Kasumi-1 (cell line): ENCODE measurements at regions not wholly inside any gene's neighbourhood (a gene's known extent, or its start where the extent isn't known, plus 50 kb on each side); places are given as distances from the start of the nearest gene placed in this dataset.
A peak's percentile ranks its signal among the peaks of the same experiment; 100 is the strongest.
"Not testable (repeated sequence)": the region's sequence is repeated elsewhere in the genome, so short reads cannot be mapped to it uniquely, and the experiment has no call there.

Experiments used
- DNase-seq, 2 experiments: peaks; one replicate each; lab custom pipeline; 2025; lab: John Stamatoyannopoulos, UW

DNA sequence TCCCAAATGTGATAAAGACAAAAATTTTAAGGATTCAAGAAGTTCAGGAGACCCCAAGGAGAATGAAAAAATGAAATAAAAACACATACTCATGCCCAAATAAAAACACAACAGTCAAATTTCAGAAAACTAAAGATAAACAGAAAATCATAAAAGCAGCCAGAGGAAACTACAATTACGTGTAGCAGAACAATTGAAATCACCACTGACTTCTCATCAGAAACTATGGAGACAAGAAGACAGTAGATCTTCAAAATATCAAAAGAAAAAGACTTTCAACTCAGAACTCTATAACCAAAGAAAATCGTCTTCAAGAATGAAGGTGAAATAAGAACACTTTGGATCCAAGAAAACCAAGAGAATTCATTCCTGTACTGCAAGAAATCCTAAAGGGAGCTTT is 54.9 kb downstream of the DIO3 start:
- no peak for DNase-seq

DNA sequence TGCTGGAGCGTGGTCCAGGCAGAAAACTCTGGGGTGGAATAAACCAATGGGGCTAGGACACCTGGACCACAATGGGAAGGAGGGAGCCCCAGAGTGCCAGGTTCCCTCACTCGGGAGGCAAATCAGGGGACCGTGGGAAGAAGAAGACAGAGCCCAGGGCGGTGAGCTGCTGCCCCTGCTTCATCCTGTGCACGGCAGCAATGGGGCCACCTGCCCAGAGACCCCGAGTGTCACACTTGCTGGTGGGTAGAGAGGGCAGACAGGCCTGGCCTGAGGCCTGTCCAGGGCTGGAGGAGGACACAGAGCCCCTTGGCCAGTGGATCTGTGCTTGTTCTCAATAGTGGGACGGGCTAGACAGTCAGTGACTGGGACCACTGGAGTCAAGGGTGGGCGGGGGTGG is 58.2 kb downstream of the DIO3 start:
- no peak for DNase-seq

DNA sequence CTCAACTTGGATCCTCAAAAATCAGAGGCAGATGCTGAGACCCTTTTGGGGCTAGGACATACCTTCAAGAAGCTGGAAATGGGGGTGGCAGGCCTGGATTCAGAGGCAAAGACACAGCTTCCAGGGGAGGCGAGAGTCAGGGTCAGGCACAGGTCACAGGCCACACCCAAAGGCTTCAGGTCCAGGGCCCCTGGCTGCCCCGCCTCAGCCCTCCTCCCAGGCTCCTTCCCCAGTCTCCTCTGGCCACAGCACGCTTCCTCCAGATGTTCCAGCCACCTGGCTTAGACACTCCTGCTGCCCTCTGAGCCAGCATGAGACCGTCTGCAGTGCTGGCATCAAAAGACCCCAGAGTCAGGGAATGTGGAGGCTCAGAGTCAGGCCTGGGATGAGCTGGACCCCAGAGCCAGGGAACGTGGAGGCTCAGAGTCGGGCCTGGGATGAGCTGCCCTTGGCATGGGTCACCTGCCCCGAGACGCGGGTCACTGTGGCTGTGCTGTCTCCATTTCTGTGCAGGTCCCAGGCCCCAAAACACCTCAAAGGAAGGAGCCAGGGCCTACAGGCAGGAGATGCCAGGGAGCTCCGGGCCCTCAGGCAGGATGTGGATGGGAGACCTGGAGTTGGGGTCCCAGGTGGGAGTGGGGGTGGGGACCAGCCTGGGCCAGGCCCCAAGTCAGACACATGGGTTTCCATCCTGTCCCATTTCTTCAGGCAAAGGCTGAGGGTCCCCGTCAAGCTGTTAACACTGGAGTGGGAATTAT is 58.9 kb downstream of the DIO3 start:
- no peak for DNase-seq

DNA sequence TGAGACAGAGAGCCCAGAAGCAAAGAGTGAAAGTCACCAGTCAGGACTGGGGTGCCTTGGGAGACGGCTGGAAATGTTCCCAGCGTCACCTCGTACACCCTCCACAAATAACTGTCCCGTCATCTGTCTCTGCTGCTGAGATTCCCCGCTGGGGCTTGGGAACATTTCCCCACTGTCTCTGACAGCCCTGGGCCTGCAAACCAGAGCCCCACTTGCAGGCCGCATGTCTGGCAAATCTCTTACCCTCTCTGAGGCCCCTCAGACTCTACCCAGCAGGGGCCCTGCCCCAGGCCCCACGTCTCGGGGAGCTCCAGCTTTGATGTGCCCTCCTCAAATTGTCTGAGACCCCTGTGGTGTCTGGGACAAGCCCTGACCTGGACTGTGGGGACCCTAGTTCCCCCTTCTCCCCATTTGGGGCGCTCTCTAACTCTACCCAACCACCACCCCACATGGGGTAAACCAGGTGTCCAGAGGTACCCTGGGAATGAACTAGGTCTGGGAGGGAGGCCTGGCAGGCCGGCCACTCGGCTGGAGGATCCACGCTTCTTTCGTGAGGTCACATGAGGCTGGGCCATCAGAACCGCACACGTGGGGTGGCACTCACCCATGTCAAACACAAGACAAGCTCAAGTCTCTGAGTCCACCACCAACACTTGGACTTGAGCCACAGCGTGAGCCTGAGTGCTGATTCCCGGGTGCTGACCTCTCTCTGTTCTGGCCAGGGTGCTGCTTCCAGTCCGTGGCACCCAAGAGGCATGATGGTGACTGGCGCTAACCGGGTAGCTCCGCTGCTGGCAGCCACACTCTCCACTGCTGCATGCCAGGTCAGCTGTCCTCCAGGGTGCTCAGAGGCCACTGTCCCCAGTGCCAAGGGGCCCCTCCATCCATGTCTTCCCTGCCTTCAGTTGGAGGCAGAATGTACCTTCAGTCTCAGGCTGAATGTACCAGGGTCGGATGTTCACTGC is 59.8 kb downstream of the DIO3 start:
- DNase-seq, result no peak

DNA sequence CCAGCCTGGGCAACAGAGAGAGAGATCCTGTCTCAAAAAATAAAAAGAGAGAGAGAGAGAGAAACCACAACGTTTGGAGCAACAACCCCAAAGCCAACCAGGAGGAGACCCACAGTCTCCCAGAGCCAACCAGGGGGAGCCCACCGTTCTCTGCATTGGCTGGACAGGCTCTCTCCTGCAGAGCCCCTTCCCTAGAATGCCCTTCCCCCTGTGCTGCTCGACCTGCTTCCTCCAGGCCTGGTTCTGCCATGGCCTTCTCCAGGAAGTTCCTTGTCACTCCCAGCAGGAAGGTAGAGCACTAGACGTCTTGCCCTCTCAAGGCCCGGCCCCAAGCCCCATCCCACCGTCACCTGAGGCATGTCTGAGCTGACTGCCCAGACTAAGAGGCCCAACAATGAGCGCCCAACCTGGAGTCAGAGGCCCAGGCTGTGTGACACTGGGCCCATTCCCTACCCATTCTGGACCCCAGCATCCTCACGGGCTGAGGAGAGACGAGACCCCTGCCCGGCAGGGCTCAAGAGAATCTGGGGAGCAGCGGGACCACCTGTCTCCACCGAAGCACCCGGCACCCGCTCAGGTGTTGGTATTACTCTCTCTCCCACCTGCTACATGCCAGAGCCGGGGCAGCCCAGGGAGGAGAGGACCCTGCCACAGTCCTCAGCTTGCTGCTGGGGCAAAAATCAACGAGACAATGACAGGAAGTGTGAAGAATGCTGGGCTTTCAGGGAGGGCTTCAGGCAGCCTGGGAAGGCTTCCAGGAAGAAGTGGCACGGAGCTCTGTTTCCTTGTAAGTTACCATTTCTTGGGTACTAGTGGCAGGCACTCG is 61.2 kb downstream of the DIO3 start:
- DNase-seq, result no peak

DNA sequence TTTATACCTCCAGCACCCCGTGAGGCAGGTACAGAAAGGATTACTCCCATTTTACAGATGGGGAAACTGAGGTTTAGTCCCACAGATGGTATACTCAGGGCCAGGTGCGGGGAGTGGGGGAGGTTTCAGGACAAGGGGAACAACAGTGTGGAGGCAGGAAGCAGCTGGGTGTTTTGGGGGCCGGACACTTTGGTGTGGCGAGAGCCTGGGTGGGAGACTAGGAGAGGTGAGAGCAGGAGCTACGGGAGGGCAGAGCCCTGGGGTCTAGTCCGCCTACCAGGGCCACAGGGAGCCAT is 61.7 kb downstream of the DIO3 start:
- no peak for DNase-seq

DNA sequence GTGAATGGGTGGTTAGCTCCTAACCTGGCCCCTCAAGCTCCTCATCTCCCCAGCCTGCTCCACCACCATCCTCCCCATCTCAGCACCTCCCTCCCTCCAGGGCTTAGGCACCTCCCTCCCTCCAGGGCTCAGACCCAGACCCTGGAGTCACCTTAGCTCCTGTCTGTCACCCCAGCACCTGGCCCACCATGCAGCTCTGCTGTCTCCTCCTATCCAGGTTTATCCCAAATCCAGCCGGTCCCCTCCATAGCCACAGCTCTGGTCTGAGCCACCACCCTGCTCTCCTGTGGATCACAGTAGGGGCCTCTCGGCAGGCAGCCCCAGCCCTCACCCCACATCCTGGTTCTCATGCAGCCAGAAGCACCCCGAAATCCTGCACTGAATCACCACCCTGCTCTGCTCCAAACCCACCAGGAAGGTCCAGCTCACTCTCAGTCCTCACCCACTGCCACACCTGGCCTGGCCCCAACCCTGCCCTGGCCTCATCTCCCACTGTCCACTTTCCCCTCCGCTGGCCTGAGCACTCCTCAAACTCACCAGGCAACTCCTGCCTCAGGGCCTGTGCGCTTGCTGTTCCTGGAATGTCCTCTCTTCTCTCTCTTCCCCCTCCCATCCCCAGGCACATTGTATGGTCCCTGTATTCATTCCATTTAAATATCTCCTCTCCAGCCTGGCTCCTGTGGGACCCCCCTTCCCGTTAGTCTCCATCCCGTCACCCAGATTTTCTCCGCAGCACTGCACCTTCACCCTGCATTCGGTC is 62.6 kb downstream of the DIO3 start:
- no peak for DNase-seq

DNA sequence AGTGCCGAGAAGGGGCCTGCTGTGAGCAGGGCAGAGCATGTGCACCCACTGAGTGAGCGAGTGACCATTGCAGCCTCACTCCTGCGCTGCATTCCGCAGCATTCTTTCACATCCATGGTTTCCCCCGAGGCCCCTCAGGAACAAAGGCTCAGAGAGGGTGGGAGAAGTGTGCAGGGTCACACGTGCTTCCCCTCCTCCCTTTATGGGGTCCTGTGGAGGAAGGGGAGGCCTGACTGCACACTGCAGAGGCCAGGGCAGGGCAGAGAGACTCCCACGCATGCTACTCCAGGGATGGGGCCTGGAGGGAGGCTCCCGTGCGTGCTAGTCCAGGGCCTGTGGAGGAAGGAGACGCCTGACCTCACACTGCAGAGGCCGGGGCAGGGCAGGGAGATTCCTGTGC is 63.2 kb downstream of the DIO3 start:
- DNase-seq, result no peak

DNA sequence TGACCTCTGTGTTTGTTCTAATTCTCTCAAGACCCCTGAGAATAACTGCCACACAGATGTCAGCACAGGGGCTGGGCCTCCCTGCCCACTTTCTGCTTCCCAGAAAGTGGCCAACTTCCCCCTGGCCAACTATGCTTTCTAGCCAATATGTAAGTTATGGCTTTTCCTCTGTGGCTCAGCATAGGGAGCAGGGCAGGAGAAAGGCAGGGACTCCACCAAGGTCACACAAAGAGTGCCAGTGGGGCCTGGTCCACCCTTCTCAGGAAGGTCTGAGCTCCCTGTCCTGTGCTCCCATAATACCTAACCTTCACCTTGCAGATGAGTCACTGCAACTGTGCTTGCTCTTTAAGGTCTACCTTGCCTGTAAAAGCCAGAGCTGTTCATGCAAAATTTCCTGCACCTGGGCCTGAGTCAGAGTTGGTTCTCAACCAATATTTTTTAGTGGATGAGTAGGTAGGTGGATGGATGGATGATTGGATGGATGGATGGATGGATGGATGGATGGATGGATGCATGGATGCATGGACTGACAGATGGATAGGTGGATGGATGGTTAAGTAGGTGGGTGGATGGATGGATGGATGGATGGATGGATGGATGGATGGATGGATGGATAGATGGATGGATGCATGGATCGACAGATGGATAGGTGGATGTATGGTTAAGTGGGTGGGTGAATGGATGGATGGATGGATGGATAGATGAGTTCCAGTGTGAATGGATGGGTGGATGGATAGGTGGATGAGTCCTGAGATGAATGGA is 64.2 kb downstream of the DIO3 start:
- no peak for DNase-seq

DNA sequence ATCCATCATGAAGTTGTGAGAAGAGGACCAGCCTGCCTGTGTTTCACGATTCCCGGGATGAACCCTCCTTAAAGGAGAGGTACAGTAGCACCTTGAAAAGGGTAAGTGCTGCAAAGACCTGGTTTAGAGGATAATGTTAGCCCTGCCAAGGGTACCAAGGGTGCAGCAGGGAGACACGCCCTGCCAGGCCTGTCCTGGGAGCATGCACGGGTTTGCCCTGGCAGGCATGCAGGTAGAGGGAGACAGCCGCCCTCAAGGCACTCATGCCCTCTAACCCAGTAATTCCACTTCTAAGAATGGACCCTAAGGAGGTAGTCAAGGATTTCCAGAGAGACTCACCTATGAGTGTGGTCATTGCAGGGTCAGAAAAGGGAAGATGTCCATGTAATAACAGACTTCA is 65.0 kb downstream of the DIO3 start:
- DNase-seq, result no peak

DNA sequence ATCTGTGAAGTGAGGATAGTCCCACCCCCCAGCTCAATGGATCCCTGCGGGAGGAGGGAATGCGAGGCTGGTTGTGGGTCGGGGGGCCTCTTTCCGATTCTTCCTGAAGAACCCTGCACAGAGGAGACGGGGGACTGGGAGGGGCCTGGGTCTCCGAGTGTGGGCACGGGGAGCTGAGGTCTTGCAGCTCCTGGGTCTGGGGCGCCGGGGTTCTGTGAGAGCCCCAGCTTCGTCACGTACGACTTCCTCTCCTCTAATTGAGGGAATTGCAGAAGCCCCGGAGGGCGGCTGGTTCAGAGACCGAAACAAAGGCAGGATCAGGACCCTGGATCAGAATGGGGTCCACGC is 66.6 kb downstream of the DIO3 start:
- peak; percentile 17 to 26 for DNase-seq

DNA sequence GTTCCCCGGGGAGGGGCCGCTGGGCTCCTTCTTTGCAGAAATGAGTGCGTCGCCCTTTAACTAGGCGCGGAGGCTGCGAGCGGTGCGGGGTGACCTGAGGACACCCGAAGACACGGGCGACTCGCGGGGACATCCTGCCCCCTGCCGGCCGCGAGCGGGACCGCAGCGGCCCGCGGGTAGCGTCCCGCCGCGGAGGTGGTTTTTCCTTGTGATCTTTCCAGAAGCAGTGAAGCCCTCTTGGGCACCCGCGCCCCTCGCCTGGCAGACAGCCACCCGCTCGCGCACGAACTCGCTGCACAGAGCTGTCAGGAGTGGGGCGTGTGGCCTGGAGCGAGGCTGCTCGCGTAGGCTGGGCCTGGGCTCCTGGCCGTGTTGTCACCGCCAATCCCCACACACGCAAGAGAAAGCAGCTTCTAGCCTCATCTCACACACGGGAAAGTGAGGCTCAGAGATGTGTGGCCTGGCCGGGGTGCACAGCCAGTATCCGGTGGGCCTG is 67.2 kb downstream of the DIO3 start:
- DNase-seq, result peak; percentile 74 to 76

DNA sequence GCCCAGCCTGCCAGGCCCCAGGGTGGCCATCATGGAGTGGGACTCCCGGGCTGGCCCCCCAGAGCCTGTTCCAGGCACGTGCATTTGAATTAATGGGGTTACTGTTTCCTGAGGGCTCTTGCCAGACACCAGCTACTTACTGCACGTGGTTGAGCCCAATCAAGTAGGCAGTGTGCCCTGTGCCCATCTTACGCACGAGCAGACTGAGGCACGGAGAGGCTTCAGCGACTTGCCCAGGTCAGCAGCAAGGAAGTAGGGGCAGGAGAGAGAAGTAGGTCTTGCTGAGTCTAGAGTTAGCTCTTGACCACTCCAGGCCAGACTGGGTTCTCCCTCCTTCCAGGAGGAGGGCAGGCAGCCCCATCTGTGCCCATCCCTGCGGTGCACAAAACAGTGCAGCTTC is 67.7 kb downstream of the DIO3 start:
- no peak for DNase-seq

DNA sequence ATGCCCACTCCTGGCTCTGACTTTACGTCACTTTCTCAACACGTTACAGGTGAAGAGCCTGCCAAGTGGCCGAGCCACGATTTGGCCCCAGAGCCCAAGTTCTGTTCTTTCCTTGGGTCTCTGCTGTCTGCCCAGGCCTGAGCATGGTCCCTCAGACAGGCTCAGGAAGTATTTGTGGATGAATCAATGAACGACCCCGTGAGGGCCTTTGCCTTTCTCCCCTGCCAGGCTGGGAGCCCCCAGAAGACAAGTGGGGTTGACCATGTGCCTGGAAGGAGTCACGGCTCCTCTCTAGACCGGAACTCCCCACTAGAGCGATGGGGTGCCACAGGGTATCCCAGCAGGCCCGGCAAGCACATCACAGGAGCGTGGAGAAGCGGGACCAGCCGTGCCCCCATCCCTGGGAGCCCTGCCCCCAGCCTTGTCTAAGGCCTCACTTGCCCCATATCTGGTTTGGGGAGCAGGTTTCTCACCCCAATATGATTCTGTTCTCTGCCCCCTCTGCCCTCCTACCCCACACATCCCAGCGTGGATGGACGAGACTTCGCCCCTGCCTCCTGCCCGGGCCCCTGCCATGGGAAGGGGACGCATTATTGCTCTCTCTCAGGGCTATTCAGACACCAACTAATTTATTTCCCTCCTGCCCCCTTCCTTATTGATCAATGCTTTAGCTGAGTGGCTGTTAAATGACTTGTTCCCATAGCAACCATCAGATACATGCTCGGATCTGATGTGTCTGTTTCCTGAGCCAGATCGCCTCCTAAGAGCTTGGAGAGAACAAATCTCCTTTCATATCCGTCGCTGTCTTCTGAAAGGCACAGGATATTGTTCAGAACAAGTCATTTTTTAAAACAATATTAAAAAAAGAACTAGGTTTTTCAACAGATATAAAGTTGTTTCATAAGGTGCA is 69.0 kb downstream of the DIO3 start:
- no peak for DNase-seq

DNA sequence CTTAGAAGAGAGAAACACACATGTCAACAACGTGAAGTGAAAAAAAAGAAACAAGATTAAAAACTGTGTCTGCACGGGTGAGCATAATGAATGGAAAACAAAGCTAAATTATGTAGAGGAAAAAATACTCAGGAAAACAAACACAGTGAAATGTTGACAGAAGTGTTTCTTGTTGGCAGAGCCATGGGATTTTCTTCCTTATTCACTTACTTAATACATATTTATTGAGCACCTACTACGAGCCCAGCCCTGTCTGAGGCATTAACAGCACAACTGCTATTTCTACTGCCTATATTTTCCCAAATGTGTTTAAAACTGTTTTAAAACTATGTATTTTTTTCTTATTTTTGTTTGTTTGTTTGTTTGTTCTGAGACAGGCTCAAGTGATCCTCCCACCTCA is 69.9 kb downstream of the DIO3 start:
- no peak for DNase-seq

DNA sequence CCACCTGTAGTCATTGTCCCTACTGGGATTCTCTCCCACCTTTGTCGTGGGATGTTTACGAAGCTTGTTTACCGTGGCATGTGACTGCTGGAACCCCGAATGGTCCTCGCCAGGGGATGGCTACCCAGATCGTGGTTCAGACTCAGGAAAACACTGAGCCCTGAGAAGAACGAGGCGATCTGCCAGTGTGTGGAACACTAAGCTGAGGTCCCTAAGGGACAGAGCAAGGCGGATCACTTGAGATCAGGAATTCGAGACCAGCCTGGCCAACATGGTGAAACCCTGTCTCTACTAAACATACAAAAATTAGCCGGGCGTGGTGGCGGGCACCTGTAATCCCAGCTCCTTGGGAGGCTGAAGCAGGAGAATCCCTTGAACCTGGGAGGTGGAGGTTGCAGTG is 70.7 kb downstream of the DIO3 start:
- not testable (repeated sequence) for DNase-seq

DNA sequence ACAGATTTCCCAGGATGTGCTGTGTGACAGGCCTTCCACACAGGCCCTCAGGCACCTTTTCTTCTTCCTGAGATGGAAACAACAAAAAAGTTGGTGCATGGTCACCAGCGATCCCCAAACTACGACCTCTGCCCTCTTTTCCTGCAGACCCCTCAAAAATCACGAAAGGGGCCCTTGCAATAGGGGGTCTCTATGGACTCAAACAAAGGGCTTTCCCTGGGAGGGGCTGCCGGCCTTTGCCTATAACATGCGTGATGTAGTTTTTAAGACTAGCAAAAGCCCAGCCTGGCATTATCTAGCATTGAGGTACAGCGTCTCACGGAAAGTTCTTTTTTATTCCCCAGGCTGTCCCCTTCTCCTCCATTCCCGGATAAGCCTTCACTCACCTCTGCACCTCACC is 71.2 kb downstream of the DIO3 start:
- no peak for DNase-seq

DNA sequence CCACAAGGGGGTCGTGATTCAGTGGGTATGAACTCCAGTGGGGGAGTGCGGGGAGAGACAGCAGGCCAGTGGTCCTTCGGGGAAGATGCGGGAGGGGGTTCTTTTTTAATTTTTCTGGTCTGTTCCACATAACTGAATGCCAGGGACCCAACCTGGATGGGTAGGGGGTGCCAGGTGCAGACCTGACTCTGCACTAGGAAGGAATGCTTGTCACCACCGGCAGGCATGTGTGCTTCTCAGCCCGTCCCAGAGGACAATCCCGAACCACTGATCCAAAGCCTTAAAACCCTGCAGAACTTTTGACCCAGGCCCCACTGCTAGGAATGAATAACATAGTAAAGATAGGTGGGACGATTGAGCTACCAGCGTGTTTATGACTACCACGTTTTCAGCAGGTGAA is 72.0 kb downstream of the DIO3 start:
- no peak for DNase-seq

DNA sequence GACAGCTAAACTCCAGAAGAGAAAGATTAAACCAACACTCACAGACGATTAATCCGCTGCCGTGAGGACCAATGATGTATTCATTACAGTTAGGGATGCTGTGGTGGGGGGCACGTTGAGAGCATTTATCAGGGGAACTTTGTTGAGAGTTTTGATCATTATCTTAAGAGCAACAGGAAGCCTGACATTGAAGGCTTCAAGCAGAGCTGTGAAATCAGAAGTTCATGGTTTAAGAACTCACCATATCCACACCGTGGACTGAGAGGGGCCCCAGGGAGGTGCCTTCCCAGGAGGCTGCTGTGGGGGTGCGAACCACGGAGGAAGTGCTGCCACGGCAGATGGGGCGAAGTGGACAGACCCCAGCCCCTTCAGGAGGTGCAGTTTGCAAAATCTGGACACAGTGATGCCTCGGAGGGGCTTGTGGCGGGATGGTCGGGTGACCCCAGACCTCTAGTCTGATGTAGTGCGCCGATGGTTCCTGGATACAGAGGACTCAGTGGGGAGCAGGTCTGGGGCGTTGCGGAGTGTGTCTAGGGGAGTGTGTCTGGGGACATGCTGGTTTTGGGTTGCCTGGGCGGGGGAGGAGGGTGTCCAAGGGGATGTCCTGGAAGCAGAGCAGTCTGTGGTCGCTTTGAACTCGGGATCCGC is 73.0 kb downstream of the DIO3 start:
- DNase-seq, result no peak
